HCT116 (cell line): ENCODE measurements at regions not wholly inside any gene's neighbourhood (a gene's known extent, or its start where the extent isn't known, plus 50 kb on each side); places are given as distances from the start of the nearest gene placed in this dataset.

ENCODE experiments used
- ATAC-seq: fragments of 200-7000 bp; cut with Tn5 transposase; 2 replicates; pipeline ENCODE4 v1.9.1; 2020; ENCODE audit warnings: mild to moderate bottlenecking, moderate library complexity
- BruUV-seq: library from RNA; stranded (reverse); fragments of 400-500 nt; replicated peaks from 2 replicates; lab custom pipeline; 2021; lab: Mats Ljungman, UMichigan
- CTCF ChIA-PET: fragments of 300-600 bp; sonication (Branson Sonifier 250); formaldehyde crosslinking; loops from one replicate; lab custom pipeline; 2021; ENCODE audit warnings: antibody characterized with exemption; lab: Charles Lee
- POLR2A ChIA-PET: fragments of 300-600, 350-600 bp; sonication (Branson Sonifier 250); formaldehyde crosslinking; loops from one replicate; lab custom pipeline; 2021; ENCODE audit warnings: antibody characterized with exemption; lab: Charles Lee
- RAD21 ChIA-PET, 2 experiments: fragments of 300-600 bp; sonication (Branson Sonifier 250); formaldehyde crosslinking; loops; one replicate each; lab custom pipeline; 2023; ENCODE audit warnings: low total read pairs in 2 of 2; ENCODE audit not compliant: uncharacterized antibody in 2 of 2, unreplicated experiment in 2 of 2, low non-redundant PET in 1 of 2; lab: Charles Lee
- DNase-seq: peaks from one replicate; pipeline ENCODE4 v3.0.0-alpha.2; 2010; ENCODE audit warnings: low read depth, low spot score
- H2AFZ ChIP-seq: fragments of 200-600 bp; shearing (Covaris generic), sonication (generic); 2 replicates; pipeline ENCODE4 v1.6.1; 2017; ENCODE audit warnings: low read depth, mixed run types, mixed read lengths, antibody characterized with exemption, low read length; ENCODE audit not compliant: poor library complexity, severe bottlenecking
- H3K27ac ChIP-seq: 2 replicates; pipeline ENCODE4 v1.5.1; 2012; ENCODE audit warnings: low read depth, low read length
- H3K27me3 ChIP-seq: fragments of 200-600 bp; sonication (generic); 2 replicates; pipeline ENCODE4 v1.6.1; 2016; ENCODE audit warnings: mixed run types, low read length, mixed read lengths; ENCODE audit not compliant: insufficient read depth
- H3K36me3 ChIP-seq, 2 experiments: fragments of 200-500 bp in 1 of 2; fragments of 200-600 bp in 1 of 2; sonication (Bioruptor generic) in 1 of 2; sonication (generic) in 1 of 2; 2 replicates each; pipeline versions ENCODE4 v1.5.1 to v1.6.1; 2014 to 2016; ENCODE audit warnings: low read length in 2 of 2, inconsistent platforms in 1 of 2, mixed read lengths in 1 of 2, mixed run types in 1 of 2; ENCODE audit not compliant: insufficient read depth in 2 of 2, control insufficient read depth in 1 of 2
- H3K4me1 ChIP-seq, 2 experiments: fragments of 200-600 bp in 1 of 2; sonication (generic) in 1 of 2; 2 replicates each; pipeline versions ENCODE4 v1.5.1 to v1.6.1; 2012 to 2017; ENCODE audit warnings: low read length in 2 of 2, inconsistent platforms in 1 of 2, mild to moderate bottlenecking in 1 of 2, mixed read lengths in 1 of 2, mixed run types in 1 of 2, moderate library complexity in 1 of 2; ENCODE audit not compliant: insufficient read depth in 2 of 2, control insufficient read depth in 1 of 2
- H3K4me2 ChIP-seq: fragments of 200-600 bp; sonication (generic); 2 replicates; pipeline ENCODE4 v1.6.1; 2017; ENCODE audit warnings: mixed run types, low read length, mixed read lengths
- H3K4me3 ChIP-seq, 2 experiments: fragments of 200-600 bp in 1 of 2; sonication (generic) in 1 of 2; replicated peaks in 1 of 2; 2 replicates each; pipeline ENCODE4 v1.5.1; 2011 to 2016; ENCODE audit warnings: low read length in 2 of 2, control low read depth in 1 of 2, low read depth in 1 of 2, mild to moderate bottlenecking in 1 of 2, mixed read lengths in 1 of 2, mixed run types in 1 of 2
- H3K79me2 ChIP-seq: fragments of 200-600 bp; sonication (generic); 2 replicates; pipeline ENCODE4 v1.6.1; 2017; ENCODE audit warnings: mild to moderate bottlenecking, mixed run types, low read length, moderate library complexity, mixed read lengths; ENCODE audit not compliant: insufficient read depth
- H3K9ac ChIP-seq: fragments of 200-600 bp; sonication (generic); 2 replicates; pipeline ENCODE4 v1.6.1; 2016; ENCODE audit warnings: low read length, mixed read lengths
- H3K9me2 ChIP-seq: fragments of 200-600 bp; sonication (generic), shearing (Covaris generic); 2 replicates; pipeline ENCODE4 v1.6.1; 2017; ENCODE audit warnings: mixed run types, mild to moderate bottlenecking, moderate library complexity; ENCODE audit not compliant: insufficient read depth
- H3K9me3 ChIP-seq, 2 experiments: fragments of 200-500 bp in 1 of 2; fragments of 200-600 bp in 1 of 2; sonication (Bioruptor generic) in 1 of 2; sonication (generic) in 1 of 2; 2 replicates each; pipeline ENCODE4 v1.6.1; 2014 to 2017; ENCODE audit warnings: low read length in 2 of 2, mixed read lengths in 2 of 2, inconsistent platforms in 1 of 2, low read depth in 1 of 2, mild to moderate bottlenecking in 1 of 2, mixed run types in 1 of 2, moderate library complexity in 1 of 2; ENCODE audit not compliant: control insufficient read depth in 1 of 2, insufficient read depth in 1 of 2
- H4K20me1 ChIP-seq: fragments of 200-600 bp; sonication (generic), shearing (Covaris generic); 2 replicates; pipeline ENCODE4 v1.6.1; 2017; ENCODE audit warnings: mixed run types, mild to moderate bottlenecking, moderate library complexity; ENCODE audit not compliant: insufficient read depth
- CEBPB ChIP-seq: IDR thresholded peaks from 2 replicates; pipeline ENCODE4 v1.6.1; 2012; ENCODE audit warnings: low read depth
- EGR1 ChIP-seq: IDR thresholded peaks from 2 replicates; pipeline ENCODE4 v1.6.1; 2012; ENCODE audit warnings: low read depth
- FOSL1 ChIP-seq: IDR thresholded peaks from 2 replicates; pipeline ENCODE4 v1.6.1; 2012; ENCODE audit warnings: low read depth
- POLR2A ChIP-seq: IDR thresholded peaks from 2 replicates; pipeline ENCODE4 v1.7.0; 2011; ENCODE audit warnings: borderline replicate concordance; ENCODE audit not compliant: insufficient read depth, insufficient read length; ENCODE audit errors: extremely low read depth
- RAD21 ChIP-seq: IDR thresholded peaks from 2 replicates; pipeline ENCODE4 v1.6.1; 2012; ENCODE audit warnings: low read depth, mild to moderate bottlenecking
- YY1 ChIP-seq: IDR thresholded peaks from 2 replicates; pipeline ENCODE4 v1.6.1; 2011; ENCODE audit warnings: low read length, low read depth, moderate library complexity, mild to moderate bottlenecking; ENCODE audit not compliant: insufficient replicate concordance; ENCODE audit errors: extremely low read depth
- ZNF274 ChIP-seq: fragments of 200-500 bp; sonication (Bioruptor generic); IDR thresholded peaks from 2 replicates; pipeline ENCODE4 v1.6.1; 2014; ENCODE audit warnings: mild to moderate bottlenecking, low read depth, low read length, inconsistent platforms
- intact Hi-C: fragments of 100-400 bp; cut with micrococcal nuclease; formaldehyde crosslinking; loops from 2 replicates; pipeline ENCODE4 v1.10.0; 2022
- TF ChIP-seq, protein P1 (sequence below): IDR thresholded peaks from 2 replicates; pipeline ENCODE4 v1.6.1; 2012
- TF ChIP-seq, protein P2 (sequence below), 3 experiments: fragments of 200-600 bp in 1 of 3; sonication (generic) in 1 of 3; IDR thresholded peaks in 2 of 3; conservative IDR thresholded peaks in 1 of 3; 2 replicates each; pipeline ENCODE4 v1.5.1; 2012 to 2017; ENCODE audit warnings: low read depth in 2 of 3, low read length in 2 of 3, antibody characterized with exemption in 1 of 3, borderline replicate concordance in 1 of 3, control low read depth in 1 of 3, mild to moderate bottlenecking in 1 of 3, mixed read lengths in 1 of 3, mixed run types in 1 of 3, moderate library complexity in 1 of 3; ENCODE audit not compliant: insufficient read depth in 1 of 3

GRCh38 chr14:24712374-24712773 lies 78.4 kb upstream of the GZMB start:
- Histone ChIP-seq H3K4me2 (no peak overlapping the region), H3K36me3 (no peaks in the 10 kb centered on the region), H3K9ac (no peak overlapping the region), H3K79me2 (no peaks in the 10 kb centered on the region), H3K27me3 (no peaks in the 10 kb centered on the region), H4K20me1 (no peaks in the 10 kb centered on the region), H3K4me3 (no peak overlapping the region), H2AFZ (no peak overlapping the region), H3K9me3 (no peaks in the 10 kb centered on the region), H3K27ac (no peak overlapping the region), H3K4me1 (no peaks in the 10 kb centered on the region), H3K9me2 (no peaks in the 10 kb centered on the region)
- no peak for DNase-seq
- TF ChIP-seq, protein P1, sequence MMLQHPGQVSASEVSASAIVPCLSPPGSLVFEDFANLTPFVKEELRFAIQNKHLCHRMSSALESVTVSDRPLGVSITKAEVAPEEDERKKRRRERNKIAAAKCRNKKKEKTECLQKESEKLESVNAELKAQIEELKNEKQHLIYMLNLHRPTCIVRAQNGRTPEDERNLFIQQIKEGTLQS: no peak
- BruUV-seq: no TSS peak
- ATAC-seq: no peak
- ChIA-PET POLR2A (no interaction called here), RAD21 (no interaction called here), CTCF (no interaction called here)
- intact Hi-C loops: loop anchor here (10.0 kb wide), 1 partner anchor 692 kb away; no protein-coding TSS in a partner anchor

GRCh38 chr14:24710403-24711112 lies 76.6 kb upstream of the GZMB start:
- Histone ChIP-seq H3K27ac (no peak overlapping the region), H3K79me2 (no peaks in the 10 kb centered on the region), H3K4me1 (no peaks in the 10 kb centered on the region), H3K9me3 (no peaks in the 10 kb centered on the region), H3K4me3 (no peak overlapping the region), H3K9me2 (no peaks in the 10 kb centered on the region), H2AFZ (no peak overlapping the region), H4K20me1 (no peaks in the 10 kb centered on the region), H3K4me2 (no peak overlapping the region), H3K27me3 (no peaks in the 10 kb centered on the region), H3K36me3 (no peaks in the 10 kb centered on the region), H3K9ac (no peak overlapping the region)
- ATAC-seq: peak; percentile 70; the same call in 1 of the 2 replicates
- peak; percentile 27 for DNase-seq
- TF ChIP-seq FOSL1 (no peak), EGR1 (no peak), ZNF274 (no peak), CEBPB (no peak), YY1 (no peak), POLR2A (no peak), RAD21 (peak; percentile 44; the same call in 1 of the 2 replicates)
- TF ChIP-seq, protein P2, sequence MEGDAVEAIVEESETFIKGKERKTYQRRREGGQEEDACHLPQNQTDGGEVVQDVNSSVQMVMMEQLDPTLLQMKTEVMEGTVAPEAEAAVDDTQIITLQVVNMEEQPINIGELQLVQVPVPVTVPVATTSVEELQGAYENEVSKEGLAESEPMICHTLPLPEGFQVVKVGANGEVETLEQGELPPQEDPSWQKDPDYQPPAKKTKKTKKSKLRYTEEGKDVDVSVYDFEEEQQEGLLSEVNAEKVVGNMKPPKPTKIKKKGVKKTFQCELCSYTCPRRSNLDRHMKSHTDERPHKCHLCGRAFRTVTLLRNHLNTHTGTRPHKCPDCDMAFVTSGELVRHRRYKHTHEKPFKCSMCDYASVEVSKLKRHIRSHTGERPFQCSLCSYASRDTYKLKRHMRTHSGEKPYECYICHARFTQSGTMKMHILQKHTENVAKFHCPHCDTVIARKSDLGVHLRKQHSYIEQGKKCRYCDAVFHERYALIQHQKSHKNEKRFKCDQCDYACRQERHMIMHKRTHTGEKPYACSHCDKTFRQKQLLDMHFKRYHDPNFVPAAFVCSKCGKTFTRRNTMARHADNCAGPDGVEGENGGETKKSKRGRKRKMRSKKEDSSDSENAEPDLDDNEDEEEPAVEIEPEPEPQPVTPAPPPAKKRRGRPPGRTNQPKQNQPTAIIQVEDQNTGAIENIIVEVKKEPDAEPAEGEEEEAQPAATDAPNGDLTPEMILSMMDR (IDR thresholded peaks at IDR 0.05 in 2 of 3, conservative IDR thresholded peaks at IDR 0.05 in 1 of 3; ENCODE audit: borderline replicate concordance in 1 of 3, insufficient read depth in 1 of 3, low read depth in 2 of 3, low read length in 2 of 3): peak; percentile 23 to 85 (median 85); a peak in 4 of 6 replicates
- RAD21 ChIA-PET: no interaction called here
- intact Hi-C loops: loop anchor here (10.0 kb wide), 1 partner anchor 694 kb away; no protein-coding TSS in a partner anchor
- CTCF ChIA-PET: interaction anchor here (0.7 to 1.1 kb wide), 5 partner anchors 13 to 1113 kb away, joined by 3 to 4 read pairs (median 4); no protein-coding TSS in a partner anchor
- POLR2A ChIA-PET: no interaction called here
- BruUV-seq: no TSS peak
